ENCODE measurements at regions not wholly inside any gene's neighbourhood (a gene's known extent, or its start where the extent isn't known, plus 50 kb on each side); places are given as distances from the start of the nearest gene placed in this dataset.

GRCh38 chr18:55136258-55136657, 177.0 kb upstream of the CCDC68 start:
- CTCF ChIA-PET: no interaction called here
- peaks cover 52% of the 10 kb centered on the region for H3K27me3 ChIP-seq (ENCODE audit: insufficient read depth, low read length)
- no peak overlapping the region for H3K9ac ChIP-seq (ENCODE audit: low read length)
- TF ChIP-seq EZH2phosphoT487 (IDR thresholded peaks at IDR 0.05; ENCODE audit: borderline replicate concordance) (no peak), ZNF274 (IDR thresholded peaks at IDR 0.05; ENCODE audit: low read depth, low read length) (no peak), ELF1 (IDR thresholded peaks at IDR 0.05; ENCODE audit: borderline replicate concordance, low read depth) (no peak), ATF3 (IDR thresholded peaks at IDR 0.05) (no peak), ZBTB33 (IDR thresholded peaks at IDR 0.05; ENCODE audit: extremely low read depth, insufficient replicate concordance, low read length) (no peak), EGR1 (IDR thresholded peaks at IDR 0.05; ENCODE audit: low read depth) (no peak), FOSL1 (IDR thresholded peaks at IDR 0.05; ENCODE audit: low read depth) (no peak), MAX (IDR thresholded peaks at IDR 0.05) (no peak), SIN3A (IDR thresholded peaks at IDR 0.05; ENCODE audit: low read depth) (no peak), SRF (IDR thresholded peaks at IDR 0.05; ENCODE audit: low read depth) (no peak)
- no peak overlapping the region for H3K27ac ChIP-seq (ENCODE audit: low read depth, low read length)
- BruUV-seq (replicated peaks): no TSS peak
- POLR2A ChIA-PET: no interaction called here
- no peaks in the 10 kb centered on the region for H3K9me3 ChIP-seq (ENCODE audit: control insufficient read depth in 1 of 2, insufficient read depth in 1 of 2, low read depth in 1 of 2, low read length in 2 of 2)
- ATAC-seq: no peak
- no peak for DNase-seq (ENCODE audit: low read depth, low spot score)
- no peak overlapping the region for H3K4me3 ChIP-seq (replicated peaks in 1 of 2; ENCODE audit: low read depth in 1 of 2, low read length in 2 of 2)
- H2AFZ ChIP-seq (ENCODE audit: low read depth, low read length, poor library complexity, severe bottlenecking): no peak overlapping the region
- no peaks in the 10 kb centered on the region for H3K79me2 ChIP-seq (ENCODE audit: insufficient read depth, low read length)
- no peak overlapping the region for H3K4me2 ChIP-seq (ENCODE audit: low read length)
- H3K36me3 ChIP-seq (ENCODE audit: control insufficient read depth in 1 of 2, insufficient read depth in 2 of 2, low read length in 2 of 2): no peaks in the 10 kb centered on the region
- H3K4me1 ChIP-seq (ENCODE audit: control insufficient read depth in 1 of 2, insufficient read depth in 2 of 2, low read length in 2 of 2): no peaks in the 10 kb centered on the region
- intact Hi-C loops (cut with micrococcal nuclease): no loop called here
- RAD21 ChIA-PET (ENCODE audit: low non-redundant PET in 1 of 2, low total read pairs in 2 of 2, uncharacterized antibody in 2 of 2, unreplicated experiment in 2 of 2): no interaction called here
- H4K20me1 ChIP-seq (ENCODE audit: insufficient read depth): no peaks in the 10 kb centered on the region
- no peaks in the 10 kb centered on the region for H3K9me2 ChIP-seq (ENCODE audit: insufficient read depth)

All from HCT116 (cell line).